ENCODE measurements at regions not wholly inside any gene's neighbourhood (a gene's known extent, or its start where the extent isn't known, plus 50 kb on each side); places are given as distances from the start of the nearest gene placed in this dataset.
"Not testable (repeated sequence)": the region's sequence is repeated elsewhere in the genome, so short reads cannot be mapped to it uniquely, and the experiment has no call there.

- peaks cover 0 to 12% (median 0%) of the 10 kb centered on the region in 7 donors for H3K27me3 ChIP-seq
- H3K36me3 ChIP-seq, result no peaks in the 10 kb centered on the region
- no peak for DNase-seq
- intact Hi-C loops (cut with DNase I), result no loop called here
- no peaks in the 10 kb centered on the region for H3K9me3 ChIP-seq
- H3K4me1 ChIP-seq, result peaks cover 0 to 24% (median 0%) of the 10 kb centered on the region in 9 donors
- TF ChIP-seq CTCF (IDR thresholded peaks at IDR 0.05), result no peak
- H3K4me3 ChIP-seq, result no peak overlapping the region
- 91% methylated on average over 6 of the region's 6 CpGs for WGBS, 2 donors
- no peak for ATAC-seq
- no peak overlapping the region for H3K27ac ChIP-seq
These were observed 336.3 kb downstream of the TFAP2A start for GRCh38 chr6:10078581-10078980.

GRCh38 chr6:10074726-10075125 lies 340.1 kb downstream of the TFAP2A start:
- H3K36me3 ChIP-seq; H3K27ac ChIP-seq; DNase-seq; ATAC-seq; intact Hi-C loops (cut with DNase I); H3K4me3 ChIP-seq; H3K27me3 ChIP-seq; H3K9me3 ChIP-seq; H3K4me1 ChIP-seq: not testable (repeated sequence)
- WGBS, 2 donors, result 98 to 99% methylated on average over 38 to 43 of the region's 45 CpGs

GRCh38 chr6:10073341-10073740 lies 341.5 kb downstream of the TFAP2A start:
- WGBS, 2 donors, result 73 to 82% methylated on average over 9 of the region's 9 CpGs
- H3K4me3 ChIP-seq, result no peak overlapping the region
- H3K36me3 ChIP-seq, result no peaks in the 10 kb centered on the region
- ATAC-seq (no peak), DNase-seq (no peak)
- no peak for TF ChIP-seq CTCF (IDR thresholded peaks at IDR 0.05)
- H3K4me1 ChIP-seq, result no peaks in the 10 kb centered on the region
- no peaks in the 10 kb centered on the region for H3K27me3 ChIP-seq
- no peaks in the 10 kb centered on the region for H3K9me3 ChIP-seq
- no peak overlapping the region for H3K27ac ChIP-seq
- intact Hi-C loops (cut with DNase I), result no loop called here

- ATAC-seq, result no peak
- WGBS, 2 donors, result 79 to 89% methylated on average over 5 of the region's 5 CpGs
These were observed 343.1 kb downstream of the TFAP2A start for GRCh38 chr6:10071631-10072220.

More at GRCh38 chr6:10071631-10072220, 343.1 kb downstream of the TFAP2A start:
- H3K4me1 ChIP-seq, result no peaks in the 10 kb centered on the region
- H3K4me3 ChIP-seq, result no peak overlapping the region
- H3K27ac ChIP-seq, result no peak overlapping the region
- H3K27me3 ChIP-seq, result no peaks in the 10 kb centered on the region
- H3K36me3 ChIP-seq, result no peaks in the 10 kb centered on the region
- H3K9me3 ChIP-seq, result no peaks in the 10 kb centered on the region
- intact Hi-C loops (cut with DNase I), result no loop called here
- DNase-seq, result no peak
- TF ChIP-seq CTCF (IDR thresholded peaks at IDR 0.05), result no peak
